Testis (tissue), 2 donors: ENCODE measurements at regions not wholly inside any gene's neighbourhood (a gene's known extent, or its start where the extent isn't known, plus 50 kb on each side); places are given as distances from the start of the nearest gene placed in this dataset.

ENCODE experiments used
- CTCF ChIP-seq, 3 experiments: fragments of 450-650 bp in 2 of 3; fragments of 200-600 bp in 1 of 3; sonication (generic) in 1 of 3; IDR thresholded peaks; one replicate each; pipeline ENCODE4 v1.5.1; 2016 to 2019; ENCODE audit warnings: antibody characterized with exemption in 3 of 3, mild to moderate bottlenecking in 2 of 3, moderate library complexity in 1 of 3
- POLR2A ChIP-seq: fragments of 450-650 bp; IDR thresholded peaks from one replicate; pipeline ENCODE4 v1.6.1; 2017; ENCODE audit warnings: antibody characterized with exemption, mild to moderate bottlenecking, moderate library complexity

- TF ChIP-seq CTCF (IDR thresholded peaks at IDR 0.05) (no peak), POLR2A (no peak)
These were observed 65.3 kb upstream of the MYO10 start for GRCh38 chr5:17001428-17001827.
